ENCODE measurements at regions not wholly inside any gene's neighbourhood (a gene's known extent, or its start where the extent isn't known, plus 50 kb on each side); places are given as distances from the start of the nearest gene placed in this dataset.

- Histone ChIP-seq H2BK20ac (ENCODE audit: low read depth, low read length, poor library complexity, severe bottlenecking) (no peak overlapping the region), H3K9me3 (ENCODE audit: control insufficient read depth, low read depth, low read length) (no peaks in the 10 kb centered on the region), H4K5ac (ENCODE audit: insufficient read length, low read depth, low read length) (no peak overlapping the region), H3K14ac (ENCODE audit: insufficient read depth, low read length) (no peak overlapping the region), H2AK5ac (ENCODE audit: insufficient read length, low read length) (no peak overlapping the region), H3K4me2 (ENCODE audit: insufficient read depth, insufficient read length, low read length) (no peak overlapping the region), H3K79me2 (ENCODE audit: insufficient read depth, low read length) (no peaks in the 10 kb centered on the region), H3K4ac (ENCODE audit: low read depth, low read length) (no peak overlapping the region), H2AFZ (ENCODE audit: low read length) (no peak overlapping the region), H4K8ac (replicated peaks; ENCODE audit: insufficient read length, low read depth, low read length) (no peak overlapping the region), H4K20me1 (ENCODE audit: control insufficient read depth, insufficient read depth, insufficient read length) (no peaks in the 10 kb centered on the region), H3K4me1 (ENCODE audit: insufficient read depth, low read length) (no peaks in the 10 kb centered on the region), H3K9ac (ENCODE audit: extremely low read depth, insufficient read length, low read length) (no peak overlapping the region), H3K27me3 (ENCODE audit: insufficient read depth, low read length) (no peaks in the 10 kb centered on the region), H4K91ac (ENCODE audit: insufficient read length, low read depth, low read length) (no peak overlapping the region), H3K23ac (ENCODE audit: insufficient read length, low read depth, low read length) (no peak overlapping the region), H2BK5ac (ENCODE audit: insufficient read length, low read length) (no peak overlapping the region), H2BK120ac (ENCODE audit: low read depth, low read length, poor library complexity, severe bottlenecking) (no peak overlapping the region), H3K18ac (ENCODE audit: insufficient read length, low read depth, low read length) (no peak overlapping the region), H3K56ac (ENCODE audit: insufficient read length, low read depth, low read length) (no peak overlapping the region), H2BK15ac (ENCODE audit: low read depth, low read length) (no peak overlapping the region), H3T11ph (ENCODE audit: low read length) (no peak overlapping the region), H3K23me2 (ENCODE audit: insufficient read length, low read depth, low read length, poor library complexity, severe bottlenecking) (no peaks in the 10 kb centered on the region), H2BK12ac (ENCODE audit: insufficient read length, low read depth, low read length) (no peak overlapping the region), H3K79me1 (ENCODE audit: insufficient read depth, low read depth, low read length, poor library complexity, severe bottlenecking) (no peaks in the 10 kb centered on the region), H3K27ac (ENCODE audit: insufficient read length, low read depth, low read length) (no peak overlapping the region)
- WGBS (ENCODE audit: extremely low coverage, insufficient read length, low lambda C conversion rate), result no CpG with 5 or more reads among the region's 3 CpGs
- Mint-ChIP-seq H3K4me3 (no peak overlapping the region), H3K36me3 (ENCODE audit: insufficient read depth in 1 of 3, low read depth in 3 of 3) (no peaks in the 10 kb centered on the region), H3K9me3 (no peaks in the 10 kb centered on the region), H3K4me1 (no peaks in the 10 kb centered on the region), H3K27me3 (ENCODE audit: low read depth) (no peaks in the 10 kb centered on the region), H3K27ac (no peak overlapping the region)
- TF ChIP-seq CTCF (conservative IDR thresholded peaks at IDR 0.05), result no peak
- no peak for DNase-seq
These were observed 698.1 kb downstream of the SI start for GRCh38 chr3:164380156-164380555.
